Right cardiac atrium (tissue), 5 donors: ENCODE measurements at regions not wholly inside any gene's neighbourhood (a gene's known extent, or its start where the extent isn't known, plus 50 kb on each side); places are given as distances from the start of the nearest gene placed in this dataset.
"Not testable (repeated sequence)": the region's sequence is repeated elsewhere in the genome, so short reads cannot be mapped to it uniquely, and the experiment has no call there.

Source experiments
- ATAC-seq, 2 donors: fragments of 200-7000 bp; cut with Tn5 transposase; one replicate each; pipeline versions ENCODE4 v1.8.0 to v1.9.1; 2020; ENCODE audit warnings: moderate library complexity in 2 of 2, mild to moderate bottlenecking in 1 of 2
- DNase-seq, 3 donors: peaks; one replicate each; pipeline ENCODE4 v3.0.0-alpha.2; 2020
- H3K27ac ChIP-seq: one replicate; pipeline ENCODE4 v1.5.1; 2013; ENCODE audit warnings: mild to moderate bottlenecking, low read length, control low read depth, moderate library complexity
- H3K27me3 ChIP-seq: one replicate; pipeline ENCODE4 v1.6.1; 2013; ENCODE audit not compliant: control insufficient read depth, insufficient read depth
- H3K4me1 ChIP-seq: one replicate; pipeline ENCODE4 v1.6.1; 2013; ENCODE audit warnings: low read length; ENCODE audit not compliant: control insufficient read depth, insufficient read depth
- H3K4me3 ChIP-seq: one replicate; pipeline ENCODE4 v1.5.1; 2013; ENCODE audit warnings: low read length, control low read depth
- H3K9me3 ChIP-seq: one replicate; pipeline ENCODE4 v1.6.1; 2013; ENCODE audit warnings: low read length; ENCODE audit not compliant: control insufficient read depth
- WGBS: extraction: QIAGEN DNeasy Blood & Tissue Kit; methylation state at CpG from one replicate; pipeline ENCODE4 v1.1.7; 2013; 5-methylcytosine and 5-hydroxymethylcytosine counted together
- intact Hi-C, 4 donors: fragments of 100-400 bp; cut with DNase I; formaldehyde crosslinking; loops; one replicate each; pipeline versions ENCODE4 v1.11.0 to v1.14.0; 2022 to 2023
- donor health status: healthy with polysubstance abuse.
- donor health status: DM: no; HTN: yes; CAD: no.
- donor health status: DM: no; HTN: no; CAD: no.
- donor health status: DM: no; HTN: yes; CAD: no; lungs with severe emphysema.
- donor health status: DM: yes; HTN: yes; CAD: no.

DNA sequence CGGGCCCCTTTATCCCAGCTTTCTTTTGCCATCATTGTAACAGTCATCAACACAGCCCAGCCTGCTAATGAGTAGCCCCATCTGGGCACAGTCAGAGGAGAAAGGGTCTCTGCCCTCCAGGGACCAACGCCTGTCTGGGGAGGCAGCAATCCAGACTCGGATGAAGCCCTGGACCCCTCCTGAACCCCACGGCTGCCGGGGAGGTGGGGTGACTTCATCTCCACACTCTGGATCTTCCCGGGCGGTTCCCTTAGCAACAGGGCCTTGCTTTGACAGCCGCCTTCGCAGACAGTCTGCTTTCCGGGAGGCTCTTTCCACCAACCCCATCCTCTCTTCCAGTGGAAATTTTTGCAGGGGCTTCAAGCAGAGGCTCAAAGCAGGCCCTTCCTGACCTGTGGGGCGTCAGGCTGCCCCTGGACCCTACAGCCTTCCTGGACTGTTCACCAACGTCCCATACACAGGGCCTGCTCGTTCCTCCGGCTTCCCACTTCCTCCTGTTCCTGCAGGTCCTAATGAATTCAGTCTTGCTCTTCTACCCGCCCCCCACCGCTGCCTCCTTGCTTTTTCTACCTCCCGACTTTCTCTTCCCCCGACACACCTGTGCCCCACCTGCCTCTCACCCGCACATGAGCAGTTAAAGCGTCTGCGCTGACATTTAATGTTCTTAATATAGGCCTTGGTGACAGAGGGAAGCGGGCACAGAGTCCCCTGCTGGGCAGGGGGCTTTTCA is 161.7 kb upstream of the MVB12B start:
- Histone ChIP-seq H3K4me3 (no peak overlapping the region), H3K27me3 (no peaks in the 10 kb centered on the region), H3K4me1 (no peaks in the 10 kb centered on the region), H3K9me3 (no peaks in the 10 kb centered on the region), H3K27ac (no peak overlapping the region)
- ATAC-seq (no peak), DNase-seq (no peak)
- intact Hi-C loops, result no loop called here
- WGBS, result 81% methylated on average over 22 of the region's 22 CpGs

DNA sequence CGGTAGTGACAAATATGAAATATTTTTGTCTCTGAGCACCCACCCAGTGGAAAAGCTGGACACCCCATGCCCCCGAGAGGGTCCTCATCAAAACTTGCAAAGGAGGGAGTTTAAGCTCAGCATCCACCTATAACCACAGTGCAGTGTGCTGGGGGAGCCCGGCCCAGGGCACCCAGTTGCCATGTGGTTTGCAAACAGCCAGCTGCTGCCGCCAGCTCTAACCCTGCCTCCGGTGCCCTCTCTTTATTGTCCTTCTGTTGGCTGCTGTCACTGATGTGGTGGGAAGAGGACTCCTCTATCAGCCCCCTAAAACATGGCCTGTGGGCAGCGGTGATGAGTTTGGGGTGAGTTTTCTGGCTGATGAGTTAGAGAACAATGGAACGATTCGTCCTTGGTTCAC is 160.9 kb upstream of the MVB12B start:
- WGBS, result 92% methylated on average over 8 of the region's 8 CpGs
- intact Hi-C loops, result no loop called here
- Histone ChIP-seq H3K4me3 (no peak overlapping the region), H3K27ac (no peak overlapping the region), H3K4me1 (no peaks in the 10 kb centered on the region), H3K27me3 (no peaks in the 10 kb centered on the region), H3K9me3 (no peaks in the 10 kb centered on the region)
- no peak for DNase-seq
- ATAC-seq, result no peak

DNA sequence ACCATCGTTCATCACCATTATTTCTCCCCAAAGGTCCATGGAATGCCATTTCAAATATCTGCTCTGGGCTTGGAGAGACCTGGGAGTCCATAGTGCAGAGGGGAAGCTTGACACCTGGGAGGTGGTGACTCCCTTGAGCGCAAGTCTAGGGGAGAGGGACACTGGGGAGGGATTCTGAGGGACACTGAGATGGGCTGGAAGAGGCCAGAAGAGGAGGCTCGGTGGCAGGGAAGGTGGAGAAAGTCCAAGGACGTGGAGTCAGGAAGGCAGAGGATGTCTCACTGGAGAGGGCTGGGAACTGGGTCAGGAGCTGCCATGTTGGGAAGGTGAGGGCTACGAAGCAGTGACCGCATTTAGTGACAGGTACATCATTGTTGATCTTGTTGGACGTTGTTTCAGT is 160.3 kb upstream of the MVB12B start:
- DNase-seq (no peak), ATAC-seq (no peak)
- Histone ChIP-seq H3K9me3 (no peaks in the 10 kb centered on the region), H3K27ac (no peak overlapping the region), H3K27me3 (no peaks in the 10 kb centered on the region), H3K4me3 (no peak overlapping the region), H3K4me1 (no peaks in the 10 kb centered on the region)
- 80% methylated on average over 7 of the region's 7 CpGs for WGBS
- intact Hi-C loops, result no loop called here

DNA sequence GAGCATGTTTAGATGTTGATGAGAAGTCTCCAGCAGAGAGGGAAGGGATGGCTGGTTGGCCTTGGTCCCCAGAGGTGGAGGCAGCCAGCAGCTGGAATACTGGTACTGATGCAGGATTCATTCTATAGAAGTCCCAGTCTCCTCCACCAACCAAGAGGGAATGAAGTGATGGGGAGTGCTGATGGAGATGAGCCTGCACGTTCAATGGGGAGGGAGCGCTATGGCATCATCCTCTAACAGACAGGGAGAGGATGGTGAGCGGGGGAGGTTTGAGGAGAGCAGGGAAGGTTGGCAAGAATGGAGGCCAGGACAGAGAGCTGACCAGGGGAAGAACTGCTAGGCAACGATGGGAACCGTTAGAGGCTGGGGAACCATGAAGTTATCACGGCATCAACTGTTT is 159.8 kb upstream of the MVB12B start:
- WGBS, result 87% methylated on average over 6 of the region's 6 CpGs
- intact Hi-C loops, result no loop called here
- no peaks in the 10 kb centered on the region for H3K27me3 ChIP-seq

DNA sequence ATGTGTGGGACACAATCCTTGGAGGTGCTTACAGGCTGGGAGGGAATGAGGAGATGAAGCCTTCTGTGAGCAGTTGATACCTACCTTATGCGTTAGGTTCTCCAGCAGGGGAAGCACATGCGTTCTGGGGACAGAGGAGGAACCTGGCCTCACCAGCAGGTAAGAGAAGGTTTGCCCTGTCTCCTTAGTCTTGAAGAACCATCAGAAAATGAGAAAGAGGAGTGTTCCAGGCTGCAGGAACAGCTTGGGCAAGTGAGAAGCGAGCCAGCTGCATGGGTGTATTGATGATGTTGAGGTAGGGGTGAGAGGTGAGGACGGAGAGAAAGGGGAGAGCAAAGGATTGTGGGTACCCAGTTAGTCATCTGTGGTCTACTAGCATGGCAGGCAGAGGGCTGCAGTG is 156.9 kb upstream of the MVB12B start:
- H3K4me3 ChIP-seq, result no peak overlapping the region
- no peaks in the 10 kb centered on the region for H3K9me3 ChIP-seq
- H3K27ac ChIP-seq, result no peak overlapping the region
- DNase-seq (no peak), ATAC-seq (no peak)
- 83% methylated on average over 4 of the region's 4 CpGs for WGBS
- H3K4me1 ChIP-seq, result no peaks in the 10 kb centered on the region
- H3K27me3 ChIP-seq, result no peaks in the 10 kb centered on the region
- intact Hi-C loops, result no loop called here

More for the DNA sequence above, 159.8 kb upstream of the MVB12B start:
- DNase-seq (no peak), ATAC-seq (no peak)
- H3K4me1 ChIP-seq, result no peaks in the 10 kb centered on the region
- H3K9me3 ChIP-seq, result no peaks in the 10 kb centered on the region
- H3K4me3 ChIP-seq, result no peak overlapping the region
- H3K27ac ChIP-seq, result no peak overlapping the region

DNA sequence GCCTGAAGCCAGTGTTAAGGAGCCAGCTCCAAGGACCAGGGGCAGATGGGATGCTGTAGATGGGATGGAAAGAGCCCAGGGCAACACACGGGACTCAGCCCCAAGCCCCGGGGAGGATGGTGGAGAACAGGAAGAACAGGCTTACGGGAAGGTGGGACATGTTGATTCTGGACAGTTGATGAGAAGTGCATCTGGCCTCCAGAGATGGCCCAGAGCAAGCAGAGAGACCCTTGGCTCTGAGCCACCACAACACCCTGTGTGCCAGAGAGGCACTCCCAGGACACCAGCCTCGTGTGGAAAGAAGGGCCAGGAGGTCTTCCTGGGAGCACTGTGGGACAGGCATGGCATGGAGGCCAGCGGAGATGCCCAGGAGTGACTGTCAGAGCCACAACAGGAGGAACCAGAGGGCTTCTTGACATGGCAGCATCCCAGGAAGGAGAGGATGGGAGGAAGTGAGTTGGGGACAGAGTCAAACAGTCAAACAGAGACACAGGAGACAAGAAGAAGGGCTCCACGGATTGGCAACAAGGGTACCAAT is 156.3 kb upstream of the MVB12B start:
- DNase-seq, result no peak
- ATAC-seq, result no peak
- no peak overlapping the region for H3K4me3 ChIP-seq
- H3K27me3 ChIP-seq, result no peaks in the 10 kb centered on the region
- H3K4me1 ChIP-seq, result no peaks in the 10 kb centered on the region
- H3K9me3 ChIP-seq, result peaks cover 2% of the 10 kb centered on the region
- 71% methylated on average over 6 of the region's 6 CpGs for WGBS
- intact Hi-C loops, result no loop called here
- H3K27ac ChIP-seq, result no peak overlapping the region

DNA sequence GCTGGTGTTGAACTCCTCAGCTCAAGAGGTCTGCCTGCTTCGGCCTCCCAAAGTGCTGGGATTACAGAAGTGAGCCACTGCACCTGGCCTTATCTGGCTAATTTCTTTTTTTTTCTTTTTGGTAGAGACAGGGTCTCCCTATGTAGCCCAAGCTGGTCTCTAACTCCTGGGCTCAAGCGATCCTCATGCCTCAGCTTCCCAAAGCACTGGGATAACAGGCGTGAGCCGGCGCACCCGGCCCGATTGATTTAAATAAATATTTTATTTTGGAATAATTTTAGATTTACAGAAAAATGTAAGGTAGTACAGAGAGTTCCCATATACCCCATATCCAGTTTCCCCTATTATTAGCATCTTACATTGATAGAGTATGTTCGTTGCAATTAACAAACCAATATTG is 155.0 kb upstream of the MVB12B start:
- ATAC-seq, result no peak
- WGBS, result 95% methylated on average over 8 of the region's 8 CpGs

DNA sequence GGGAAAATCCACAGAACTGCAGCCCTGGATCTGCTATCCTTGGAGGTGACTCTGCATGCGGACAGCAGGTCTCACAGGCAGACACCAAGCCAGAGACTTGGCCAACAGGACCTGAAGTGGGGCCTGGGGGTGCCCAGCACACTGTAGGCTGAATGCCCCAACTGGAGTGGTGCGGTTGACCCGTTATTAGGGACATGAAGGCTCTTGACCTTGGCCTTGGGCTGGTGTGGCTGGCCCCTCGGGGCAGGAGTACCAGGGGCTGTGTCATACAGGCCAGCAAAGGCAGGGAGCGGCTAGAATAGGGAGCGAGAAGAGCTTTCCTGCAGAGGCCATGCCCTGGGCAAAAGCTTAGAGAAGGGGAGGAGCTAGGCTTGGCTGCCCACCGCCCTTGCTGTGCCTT is 153.2 kb upstream of the MVB12B start:
- ATAC-seq, result peak in 1 of 2 donors; percentile 33
- intact Hi-C loops, result no loop called here
- DNase-seq, result no peak
- Histone ChIP-seq H3K4me1 (no peaks in the 10 kb centered on the region), H3K9me3 (peaks cover 2% of the 10 kb centered on the region), H3K27ac (no peak overlapping the region), H3K4me3 (no peak overlapping the region), H3K27me3 (no peaks in the 10 kb centered on the region)
- WGBS, result 85% methylated on average over 7 of the region's 7 CpGs

More for the DNA sequence above, 155.0 kb upstream of the MVB12B start:
- DNase-seq, result no peak
- H3K27ac ChIP-seq, result no peak overlapping the region
- no peaks in the 10 kb centered on the region for H3K27me3 ChIP-seq
- intact Hi-C loops, result no loop called here
- H3K4me1 ChIP-seq, result no peaks in the 10 kb centered on the region
- H3K9me3 ChIP-seq, result peaks cover 2% of the 10 kb centered on the region
- H3K4me3 ChIP-seq, result no peak overlapping the region

DNA sequence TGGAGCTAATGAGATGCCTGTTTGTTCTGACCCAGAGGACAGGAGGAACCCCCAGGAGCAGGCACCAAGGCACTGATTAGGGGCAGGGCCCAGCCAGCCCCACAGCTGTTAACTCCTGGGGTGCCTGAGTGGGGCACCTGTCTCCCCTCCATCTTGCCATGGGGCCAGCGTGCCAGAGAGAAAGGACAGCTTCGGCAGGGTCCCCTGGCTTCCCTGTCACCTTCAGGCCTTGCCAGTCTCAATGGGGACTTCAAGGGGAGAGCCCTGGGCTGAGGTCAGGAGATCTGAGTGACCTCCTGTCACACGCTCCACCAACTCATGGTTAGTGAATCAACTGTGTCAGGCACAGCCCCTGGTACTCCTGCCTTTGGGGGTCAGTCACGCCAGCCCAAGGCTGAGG is 152.7 kb upstream of the MVB12B start:
- 91% methylated on average over 4 of the region's 4 CpGs for WGBS
- no peaks in the 10 kb centered on the region for H3K27me3 ChIP-seq
- no peak for DNase-seq
- intact Hi-C loops, result no loop called here
- no peaks in the 10 kb centered on the region for H3K4me1 ChIP-seq
- no peak for ATAC-seq
- H3K4me3 ChIP-seq, result no peak overlapping the region
- H3K9me3 ChIP-seq, result peaks cover 2% of the 10 kb centered on the region
- H3K27ac ChIP-seq, result no peak overlapping the region

DNA sequence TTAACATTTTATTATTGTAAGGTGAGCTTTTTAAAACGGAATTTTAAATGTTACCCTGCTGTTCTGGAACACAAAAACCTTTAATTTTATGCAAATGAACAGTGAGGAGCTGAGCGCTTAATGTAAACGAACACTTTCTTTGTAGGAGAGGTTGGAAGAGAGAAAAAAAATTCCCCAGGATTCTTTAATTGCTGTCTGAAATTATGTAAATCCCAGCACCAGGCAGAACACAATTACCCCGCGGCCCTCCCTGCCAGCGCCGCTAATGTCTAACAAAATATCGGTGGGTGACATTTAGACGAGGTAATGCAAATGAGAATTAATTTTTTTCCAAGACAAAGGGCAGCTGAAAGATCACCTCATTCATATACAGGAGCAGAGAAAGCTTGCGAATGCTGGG is 143.4 kb upstream of the MVB12B start:
- intact Hi-C loops, result no loop called here
- 69% methylated on average over 10 of the region's 10 CpGs for WGBS
- H3K9me3 ChIP-seq, result peaks cover 3% of the 10 kb centered on the region
- no peak overlapping the region for H3K27ac ChIP-seq
- no peaks in the 10 kb centered on the region for H3K4me1 ChIP-seq
- H3K4me3 ChIP-seq, result no peak overlapping the region
- no peak for ATAC-seq
- DNase-seq, result no peak
- no peaks in the 10 kb centered on the region for H3K27me3 ChIP-seq

DNA sequence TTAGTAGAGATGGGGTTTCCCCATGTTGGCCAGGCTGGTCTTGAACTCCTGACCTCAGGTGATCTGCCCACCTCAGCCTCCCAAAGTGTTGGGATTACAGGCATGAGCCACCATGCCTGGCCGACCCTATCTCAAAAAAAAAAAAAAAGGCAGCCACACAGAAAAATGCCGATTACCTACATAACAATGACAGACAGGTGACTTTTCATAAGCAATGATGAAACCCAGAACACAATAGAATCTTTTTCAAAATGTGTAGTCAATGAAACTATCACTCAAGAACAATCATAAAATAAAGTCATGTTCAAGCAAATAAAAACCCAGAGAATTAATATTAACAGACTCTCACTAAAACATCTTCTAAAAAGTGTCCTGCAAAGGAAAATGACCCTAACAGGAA is 135.6 kb upstream of the MVB12B start:
- H3K27ac ChIP-seq, intact Hi-C loops, H3K4me1 ChIP-seq, ATAC-seq, H3K9me3 ChIP-seq, H3K27me3 ChIP-seq, H3K4me3 ChIP-seq, DNase-seq: not testable (repeated sequence)
- 95% methylated on average over 2 of the region's 2 CpGs for WGBS

DNA sequence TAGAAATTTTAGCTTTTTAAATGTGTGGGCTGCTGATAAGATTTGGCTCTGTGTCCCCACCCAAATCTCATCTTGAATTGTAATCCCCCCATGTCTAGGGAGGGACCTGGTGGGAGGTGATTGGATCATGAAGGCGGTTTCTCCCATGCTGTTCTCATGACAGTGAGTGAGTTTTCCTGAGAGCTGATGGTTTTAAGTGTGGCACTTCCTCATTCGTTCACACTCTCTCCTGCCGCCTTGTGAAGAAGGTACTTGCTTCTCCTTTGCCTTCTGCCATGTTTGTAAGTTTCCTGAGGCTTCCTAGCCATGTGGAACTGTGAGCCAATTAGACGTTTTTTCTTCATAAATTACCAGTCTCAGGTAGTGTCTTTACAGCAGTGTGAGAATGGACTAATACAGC is 127.8 kb upstream of the MVB12B start:
- Histone ChIP-seq H3K4me1 (no peaks in the 10 kb centered on the region), H3K27ac (no peak overlapping the region), H3K4me3 (no peak overlapping the region), H3K9me3 (no peaks in the 10 kb centered on the region), H3K27me3 (no peaks in the 10 kb centered on the region)
- intact Hi-C loops, result no loop called here
- no peak for ATAC-seq
- DNase-seq, result no peak
- WGBS, result 62% methylated on average over 4 of the region's 4 CpGs
